Left colon (tissue), 2 donors: ENCODE measurements at regions not wholly inside any gene's neighbourhood (a gene's known extent, or its start where the extent isn't known, plus 50 kb on each side); places are given as distances from the start of the nearest gene placed in this dataset.

Experiments used
- ATAC-seq: fragments of 200-7000 bp; cut with Tn5 transposase; one replicate; pipeline ENCODE4 v1.9.1; 2020; ENCODE audit warnings: mild to moderate bottlenecking, moderate library complexity
- DNase-seq, 2 donors: peaks; one replicate each; pipeline ENCODE4 v3.0.0-alpha.2; 2020
- intact Hi-C, 2 donors: fragments of 100-400 bp; cut with DNase I in 1 of 2; cut with micrococcal nuclease in 1 of 2; formaldehyde crosslinking; loops; one replicate each; pipeline versions ENCODE4 v1.11.2 to v1.14.0; 2022; cut with DNase I, micrococcal nuclease
- donor health status: DM: no; HTN: no; CAD: no.
- donor health status: DM: yes; HTN: yes; CAD: no.

DNA sequence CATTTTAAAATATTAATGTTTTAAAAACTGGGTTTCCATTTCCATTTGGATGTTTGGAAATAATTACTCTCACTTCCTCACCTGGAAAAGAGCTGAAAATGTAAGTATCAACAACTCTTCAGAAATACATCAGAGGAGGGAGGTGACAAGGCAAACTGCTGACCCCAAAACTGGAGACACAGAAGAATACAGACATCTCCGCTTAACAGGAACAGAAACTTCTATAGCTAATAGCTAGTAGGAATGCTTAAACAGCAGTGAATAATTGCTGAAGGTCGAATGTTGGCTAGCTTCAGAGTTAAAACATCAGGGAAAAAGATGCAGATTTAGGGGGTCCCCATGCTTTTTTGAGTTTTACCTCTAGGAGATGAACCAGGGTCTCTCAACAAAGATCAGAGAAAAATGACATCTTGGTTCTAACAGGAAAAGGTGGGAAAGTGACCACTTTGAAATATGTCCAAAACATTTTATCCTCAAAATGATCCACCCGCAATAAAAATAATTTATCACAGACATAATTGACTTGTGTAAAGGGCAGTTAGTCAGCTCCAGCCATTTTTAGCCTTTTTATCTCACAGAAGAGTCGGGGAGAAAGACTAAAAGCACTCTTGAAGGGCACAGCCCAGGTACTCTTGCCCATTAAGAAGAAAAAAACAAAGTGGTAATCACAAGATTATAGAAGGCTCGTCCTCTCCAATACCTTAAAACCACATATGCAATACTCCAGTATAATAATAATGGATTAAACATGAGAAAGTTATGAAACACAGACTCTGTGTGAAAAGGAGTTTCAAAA is 1474.9 kb downstream of the EFNA5 start:
- DNase-seq (no peak), ATAC-seq (no peak)
- intact Hi-C loops: no loop called here

DNA sequence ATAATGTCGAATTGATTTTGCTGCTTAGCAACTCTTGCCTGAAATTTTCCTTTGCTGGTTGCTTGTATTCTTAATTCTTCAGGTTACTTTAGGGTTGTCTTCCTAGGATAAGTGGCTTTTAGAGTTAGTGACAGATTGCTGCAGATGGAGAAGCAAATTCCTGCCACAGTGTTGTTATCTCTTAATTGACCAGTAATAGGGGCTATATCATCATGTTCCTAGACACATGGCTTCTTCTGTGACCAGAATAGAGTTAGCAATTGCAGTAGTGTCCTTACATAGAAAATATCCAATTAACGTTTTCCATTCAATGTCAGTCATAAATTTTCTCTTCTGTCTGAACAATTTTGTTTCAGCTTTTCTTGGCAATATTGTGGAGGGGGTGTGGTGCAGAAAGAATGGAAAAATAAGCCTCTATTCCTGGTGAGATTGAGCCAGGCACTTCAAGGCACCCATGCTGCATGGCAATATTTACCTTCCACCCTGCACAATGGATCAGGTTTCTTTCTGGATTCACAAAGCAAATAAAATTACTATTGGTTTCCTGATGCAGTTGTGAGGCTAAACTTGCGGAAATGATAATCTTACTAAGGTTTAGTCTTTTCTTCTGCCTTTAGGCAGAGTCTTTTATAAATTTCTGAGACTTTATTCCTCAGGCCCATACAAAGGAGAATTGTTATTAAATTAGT is 1481.5 kb downstream of the EFNA5 start:
- intact Hi-C loops: no loop called here
- ATAC-seq (no peak), DNase-seq (no peak)

DNA sequence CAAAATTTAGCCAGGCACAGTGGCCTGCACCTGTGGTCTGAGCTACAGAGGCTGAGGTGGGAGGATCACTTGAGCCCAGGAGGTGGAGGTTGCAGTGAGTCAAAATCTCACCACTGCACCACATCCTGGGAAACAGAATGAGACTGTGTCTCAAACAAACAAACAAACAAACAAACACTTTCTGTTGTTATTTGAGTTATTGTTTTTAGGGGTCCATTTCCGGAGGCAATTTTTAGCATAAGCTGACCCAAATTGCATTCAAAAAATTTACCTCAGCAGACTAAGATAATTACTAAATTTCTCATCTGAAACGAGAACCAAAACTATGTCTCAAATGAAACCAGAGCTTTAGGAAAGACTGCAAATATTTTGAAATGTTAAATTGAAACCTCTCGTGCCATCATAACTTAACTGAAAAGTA is 1485.1 kb downstream of the EFNA5 start:
- intact Hi-C loops: no loop called here
- DNase-seq (no peak), ATAC-seq (no peak)

DNA sequence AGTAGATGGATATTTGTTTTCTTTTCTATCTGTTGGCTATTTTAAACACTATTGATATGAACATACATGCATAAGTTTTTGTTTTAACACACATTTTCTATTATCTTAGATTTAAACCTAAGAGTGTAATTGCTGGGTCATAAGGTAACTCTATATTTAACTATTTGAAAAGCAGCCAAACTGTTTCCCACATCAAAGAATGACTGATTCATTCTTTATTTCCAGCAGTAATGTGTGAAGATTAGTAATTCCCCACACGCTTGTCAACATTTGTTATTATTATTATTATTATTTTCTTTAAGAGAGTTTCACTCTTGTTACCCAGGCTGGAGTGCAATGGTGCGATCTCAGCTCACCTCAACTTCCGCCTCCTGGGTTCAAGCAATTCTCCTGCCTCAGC is 1495.8 kb downstream of the EFNA5 start:
- intact Hi-C loops: no loop called here
- ATAC-seq (no peak), DNase-seq (no peak)

DNA sequence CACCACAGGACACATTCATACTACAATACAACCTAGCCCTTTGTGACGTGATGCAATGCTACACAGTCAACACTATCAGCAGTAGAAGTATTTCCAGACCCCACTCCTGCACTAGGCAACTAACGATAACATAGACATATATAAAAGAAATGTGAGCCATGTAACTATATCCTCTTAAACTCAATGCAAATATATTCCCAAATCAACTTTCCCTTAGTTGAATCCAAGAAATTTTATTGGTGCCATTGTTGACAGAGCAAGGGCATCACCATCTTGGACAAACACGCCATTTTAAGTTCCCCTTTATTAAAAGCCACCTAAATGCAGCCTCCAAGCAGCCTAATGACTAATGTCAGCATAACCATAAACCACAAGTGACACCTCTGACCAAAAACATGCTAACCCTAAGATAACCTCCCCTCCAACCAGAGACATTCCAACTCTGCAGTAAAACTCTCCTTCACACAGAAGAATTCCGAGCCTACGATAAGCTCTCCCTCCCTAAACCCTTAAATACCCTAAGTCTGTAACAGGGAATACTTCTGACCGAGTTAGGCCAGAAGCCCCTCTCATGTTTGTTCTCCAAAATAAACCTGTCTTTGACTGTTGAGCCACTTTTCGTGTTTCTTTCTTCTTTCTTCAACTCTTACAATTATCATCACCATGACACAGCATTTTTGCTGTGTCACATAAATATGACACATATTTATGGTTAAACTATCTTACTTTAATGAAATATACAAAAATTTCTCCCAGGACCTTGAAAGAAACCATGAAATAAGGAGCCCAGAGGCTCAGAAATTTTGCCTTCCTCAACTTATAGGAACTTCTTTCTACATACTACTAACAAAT is 1497.8 kb downstream of the EFNA5 start:
- DNase-seq: no peak
- intact Hi-C loops: no loop called here
- no peak for ATAC-seq

DNA sequence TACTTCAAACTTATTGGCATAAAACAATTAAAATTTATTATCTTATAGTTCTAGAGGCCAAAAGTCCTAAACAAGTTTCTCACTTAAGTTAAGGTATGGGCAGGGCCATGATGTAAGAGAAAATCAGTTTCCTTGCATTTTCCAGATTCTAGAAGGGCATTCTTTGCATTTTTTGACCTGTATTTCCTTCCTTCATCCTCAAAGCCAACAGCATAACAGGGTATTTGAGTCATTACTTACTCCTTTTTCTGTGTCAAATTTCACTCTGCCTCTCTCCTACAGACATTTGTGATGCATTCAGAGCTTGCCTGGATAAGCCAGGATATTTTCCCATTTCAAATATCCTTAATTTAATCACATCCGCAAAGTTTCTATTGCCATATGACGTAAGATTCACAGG is 1499.0 kb downstream of the EFNA5 start:
- ATAC-seq: no peak
- no peak for DNase-seq
- intact Hi-C loops: no loop called here

DNA sequence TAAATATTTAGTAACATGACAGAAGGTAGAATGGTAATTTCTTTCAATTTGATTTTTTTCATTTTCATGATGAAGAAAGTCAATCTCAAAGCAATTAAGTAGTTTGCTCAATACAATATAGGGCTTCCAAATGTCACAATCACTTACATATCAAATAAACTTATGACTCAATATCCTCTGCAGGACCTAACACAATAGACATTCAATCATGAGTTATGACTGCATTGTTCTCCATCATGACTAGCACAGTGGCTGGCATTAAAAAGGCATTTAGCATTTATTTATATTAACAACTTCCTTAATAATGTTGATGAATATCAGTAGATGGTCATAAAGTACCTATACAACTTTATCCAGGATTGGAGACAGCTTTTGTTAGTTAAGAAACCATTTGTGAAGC is 1499.6 kb downstream of the EFNA5 start:
- ATAC-seq (no peak), DNase-seq (no peak)
- intact Hi-C loops: no loop called here

DNA sequence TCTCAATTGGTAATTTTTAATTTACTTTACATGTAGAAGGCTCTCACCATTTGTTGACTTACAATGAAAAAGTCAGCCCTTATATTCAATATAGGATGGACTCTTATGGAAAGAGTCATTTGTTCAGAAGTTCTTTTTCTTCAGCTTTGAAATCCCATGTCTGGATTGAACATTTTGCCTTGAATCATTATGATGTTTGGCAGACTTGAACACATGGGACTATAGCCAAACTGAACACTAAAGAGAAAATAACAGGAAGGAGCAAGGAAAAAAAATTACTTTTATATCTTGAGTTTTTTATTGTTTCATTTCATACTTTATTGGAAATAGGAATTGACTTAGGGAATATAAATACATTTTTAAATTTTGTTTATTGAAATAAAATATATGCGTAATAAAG is 1503.0 kb downstream of the EFNA5 start:
- DNase-seq (no peak), ATAC-seq (no peak)
- intact Hi-C loops: no loop called here

DNA sequence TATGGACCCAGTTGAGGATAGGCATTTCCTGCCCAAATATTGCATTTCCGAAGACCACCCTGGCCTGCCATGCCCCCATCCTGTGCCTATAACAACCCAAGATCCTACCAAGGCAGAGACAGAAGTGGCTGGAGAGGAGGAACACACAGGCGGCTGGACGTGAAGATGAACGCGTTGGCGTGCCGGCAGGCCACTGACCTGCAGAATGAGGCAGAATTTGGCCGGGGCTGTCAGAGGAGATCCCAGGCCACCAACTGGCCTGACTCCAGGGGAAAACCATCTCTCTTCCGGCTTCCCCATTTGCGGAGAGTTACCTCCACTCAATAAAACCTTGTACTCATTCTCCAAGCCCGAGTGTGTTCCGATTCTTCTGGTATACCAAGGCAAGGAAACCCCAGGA is 1507.5 kb downstream of the EFNA5 start:
- DNase-seq (no peak), ATAC-seq (no peak)
- intact Hi-C loops: no loop called here

DNA sequence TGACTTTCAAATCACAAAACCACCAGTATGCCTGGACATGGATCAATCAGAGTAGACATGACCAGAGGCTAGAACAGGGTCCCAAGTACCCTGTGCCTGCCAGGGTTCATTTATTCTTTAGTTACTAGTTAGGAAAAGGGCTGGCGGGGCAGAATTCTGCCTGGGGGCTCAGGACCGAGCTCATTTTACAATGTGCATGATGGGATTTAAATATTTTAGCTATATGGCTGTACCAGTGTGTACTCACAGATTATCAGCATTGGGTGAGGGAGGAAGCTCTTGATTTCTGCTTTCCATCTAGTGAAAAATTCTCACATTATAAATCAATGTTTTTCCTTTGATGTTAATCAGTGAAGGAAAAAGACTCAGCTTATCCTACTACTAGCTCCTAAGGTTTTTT is 1511.1 kb downstream of the EFNA5 start:
- no peak for DNase-seq
- intact Hi-C loops: no loop called here
- ATAC-seq: no peak

DNA sequence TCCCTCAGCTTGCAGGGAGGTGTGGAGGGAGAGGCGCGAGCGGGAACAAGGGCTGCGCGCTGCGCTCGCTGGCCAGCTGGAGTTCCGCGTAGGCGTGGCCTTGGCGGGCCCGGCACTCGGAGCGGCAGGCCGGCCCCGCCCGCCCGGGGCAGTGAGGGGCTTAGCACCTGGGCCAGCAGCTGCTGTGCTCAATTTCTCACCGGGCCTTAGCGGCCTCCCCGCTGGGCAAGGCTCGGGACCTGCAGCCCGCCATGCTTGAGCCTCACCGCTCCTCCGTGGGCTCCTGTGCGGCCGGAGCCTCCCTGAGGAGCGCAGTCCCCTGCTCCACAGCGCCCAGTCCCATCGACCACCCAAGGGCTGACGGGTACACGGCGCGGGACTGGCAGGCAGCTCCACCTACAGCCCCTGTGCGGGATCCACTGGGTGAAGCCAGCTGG is 1516.4 kb downstream of the EFNA5 start:
- intact Hi-C loops: no loop called here
- no peak for DNase-seq
- ATAC-seq: no peak

DNA sequence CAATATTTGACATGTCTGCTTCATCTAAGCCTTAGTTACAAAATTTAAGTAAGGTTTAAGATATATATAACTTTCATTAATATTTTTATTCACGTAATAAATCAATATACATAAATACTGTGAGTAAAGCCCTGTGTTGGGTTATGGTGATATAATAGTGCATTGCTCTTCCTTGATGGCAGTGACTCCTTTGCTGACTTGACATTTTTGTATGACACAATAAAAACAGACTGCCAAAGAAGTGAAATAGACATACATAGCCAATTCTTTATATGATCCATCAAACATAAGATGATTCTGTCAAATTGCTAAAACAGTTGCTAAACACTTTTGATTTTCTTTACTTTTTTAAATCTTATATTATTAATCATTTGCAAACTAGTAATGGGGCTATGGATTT is 1518.2 kb downstream of the EFNA5 start:
- ATAC-seq (no peak), DNase-seq (no peak)
- intact Hi-C loops: no loop called here

DNA sequence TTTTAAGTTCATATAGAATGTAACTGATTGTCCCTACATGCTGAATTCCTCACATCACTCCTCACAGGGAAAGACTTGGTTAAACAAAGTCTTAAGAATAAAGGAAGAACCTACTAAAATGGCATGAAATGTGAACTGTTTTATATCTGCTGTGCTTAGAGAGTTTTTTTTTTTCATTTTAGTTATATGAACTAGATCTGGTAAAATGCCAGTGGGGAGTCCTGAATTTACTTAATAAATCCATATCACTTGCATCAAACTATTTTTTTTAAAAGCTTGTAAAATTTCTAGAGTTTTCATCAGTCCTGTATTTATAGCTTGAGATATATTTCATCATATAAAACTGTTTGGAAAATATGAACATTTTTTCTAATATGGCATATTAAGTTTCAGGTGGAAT is 1528.6 kb downstream of the EFNA5 start:
- ATAC-seq (no peak), DNase-seq (no peak)
- intact Hi-C loops: no loop called here

DNA sequence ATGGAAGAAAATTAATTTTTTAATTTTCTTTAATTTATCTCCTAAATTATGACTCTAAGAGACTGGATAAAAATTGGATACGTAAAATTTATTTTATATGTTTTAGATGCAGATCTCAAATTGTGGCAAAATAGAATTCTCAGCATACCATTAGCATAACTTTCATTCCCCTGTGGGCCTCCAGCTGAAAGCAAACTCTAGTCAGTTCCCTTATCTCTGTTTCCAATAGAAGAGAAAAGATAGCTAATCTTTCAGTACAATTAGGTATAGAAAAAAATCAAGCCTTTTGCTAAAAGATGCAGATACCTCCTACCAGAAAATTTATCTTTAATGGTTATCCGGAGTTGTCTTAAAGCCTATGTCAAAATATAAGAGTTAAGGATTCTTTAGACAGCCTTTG is 1530.6 kb downstream of the EFNA5 start:
- DNase-seq: no peak
- no peak for ATAC-seq
- intact Hi-C loops: no loop called here

DNA sequence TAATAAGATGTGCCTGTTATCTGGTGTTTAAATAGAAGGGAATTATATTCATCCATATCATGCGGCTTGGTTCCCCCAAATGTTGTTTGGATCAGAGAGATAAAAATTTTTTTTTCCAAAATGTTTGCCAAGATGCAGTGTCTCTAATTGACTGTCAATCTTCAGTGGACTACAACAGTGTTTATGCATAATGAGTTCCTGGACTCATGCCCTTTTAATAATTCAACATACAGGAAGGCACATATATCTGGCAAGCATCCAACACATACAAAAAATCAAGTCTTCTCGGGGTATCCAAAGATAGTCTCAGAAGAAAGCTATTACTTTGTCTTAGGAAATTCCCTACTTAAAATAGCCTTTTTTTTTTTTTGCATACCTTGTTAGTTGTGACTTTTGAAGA is 1534.7 kb downstream of the EFNA5 start:
- DNase-seq (no peak), ATAC-seq (no peak)
- intact Hi-C loops: no loop called here

DNA sequence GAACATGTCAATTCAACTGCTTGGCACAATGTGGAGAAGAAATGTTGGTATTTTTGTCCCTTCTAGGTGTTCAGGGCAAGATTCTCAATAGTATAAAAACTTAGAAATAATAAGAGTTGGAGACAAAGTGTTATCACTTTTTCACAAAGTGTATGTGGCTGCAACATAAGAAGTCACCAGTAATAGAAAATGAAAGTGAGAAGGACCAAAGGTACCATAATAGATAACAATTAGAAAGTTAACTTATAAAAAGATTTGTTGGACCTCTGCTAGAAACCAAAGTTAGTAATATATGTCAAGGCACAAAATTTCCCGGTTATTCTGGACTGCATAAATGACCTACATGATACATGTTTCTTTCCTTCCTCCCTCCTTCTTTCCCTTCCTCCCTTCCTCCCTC is 1535.3 kb downstream of the EFNA5 start:
- DNase-seq (no peak), ATAC-seq (no peak)
- intact Hi-C loops: no loop called here

DNA sequence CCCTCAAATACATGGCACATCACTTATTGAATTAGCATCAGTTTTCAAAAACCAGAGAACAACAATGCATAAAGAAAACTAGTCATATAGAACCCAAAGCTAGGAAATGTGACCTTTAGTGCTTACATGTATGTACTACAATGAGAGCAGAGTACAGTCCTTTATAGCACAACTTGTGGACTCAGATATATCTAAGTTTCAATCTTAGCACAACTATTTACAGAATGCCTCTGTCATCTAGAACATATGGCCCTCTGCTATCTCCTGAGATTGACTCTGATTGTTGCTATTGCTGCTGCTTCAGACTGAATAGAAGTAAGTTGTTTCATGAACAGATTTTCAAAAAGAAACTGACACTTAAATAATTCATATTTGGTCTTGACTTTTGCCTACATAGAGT is 1536.2 kb downstream of the EFNA5 start:
- DNase-seq: no peak
- intact Hi-C loops: no loop called here
- ATAC-seq: no peak

DNA sequence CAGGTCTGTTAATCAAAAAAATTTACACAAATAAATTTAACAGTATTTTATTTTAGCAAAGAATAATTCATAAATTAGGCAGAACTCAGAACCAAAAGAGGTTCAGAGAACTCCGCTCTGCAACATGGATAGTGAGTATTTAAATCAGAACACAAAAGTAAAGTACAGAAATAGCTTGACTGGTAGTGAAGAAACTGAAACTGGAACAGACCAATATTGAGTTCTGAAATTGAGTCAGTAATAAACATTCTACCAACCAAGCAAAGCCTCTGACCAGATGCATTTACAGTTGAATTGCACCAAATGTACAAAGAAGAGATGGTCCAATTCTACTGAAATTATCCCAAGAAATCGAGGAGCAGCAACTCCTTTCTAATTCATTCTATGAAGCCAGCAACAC is 1542.8 kb downstream of the EFNA5 start:
- ATAC-seq (no peak), DNase-seq (no peak)
- intact Hi-C loops: no loop called here

DNA sequence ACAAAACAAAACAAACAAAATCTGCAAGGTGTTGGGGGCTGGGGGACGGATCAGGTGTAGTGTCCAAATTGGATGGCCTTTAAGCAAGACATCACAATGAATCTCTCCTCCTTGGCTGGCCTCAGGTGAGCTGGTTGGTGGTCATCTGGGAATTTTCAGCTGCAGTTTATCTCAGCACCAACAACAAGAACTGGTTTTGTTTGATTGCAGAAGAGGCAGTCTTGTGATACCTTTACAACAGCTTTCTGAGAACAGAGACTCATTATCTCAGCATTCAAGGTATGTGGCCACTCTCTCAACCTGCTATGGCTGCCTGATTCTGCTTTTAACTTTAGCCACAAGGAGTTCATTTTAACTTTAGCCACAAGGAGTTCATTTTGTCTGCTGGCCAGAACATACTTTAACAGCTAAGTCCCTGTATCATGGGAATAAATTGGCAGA is 1543.4 kb downstream of the EFNA5 start:
- ATAC-seq (no peak), DNase-seq (no peak)
- intact Hi-C loops: no loop called here
